ENCODE measurements at regions not wholly inside any gene's neighbourhood (a gene's known extent, or its start where the extent isn't known, plus 50 kb on each side); places are given as distances from the start of the nearest gene placed in this dataset.

- no peak for TF ChIP-seq CTCF (conservative IDR thresholded peaks at IDR 0.05)
- TF ChIP-seq EZH2 (IDR thresholded peaks at IDR 0.05; ENCODE audit: low read depth), result no peak
These were observed 632.7 kb downstream of the KLHL13 start for GRCh38 chrX:117483950-117484349.
